T-helper 2 cell treated with Interferon-gamma antibody and Interleukin-4, amounts not matched to agents 5 μg/mL and 100 μg/mL, for 36 hours (primary cell): ENCODE measurements at regions not wholly inside any gene's neighbourhood (a gene's known extent, or its start where the extent isn't known, plus 50 kb on each side); places are given as distances from the start of the nearest gene placed in this dataset.

Experiments
- DNase-seq: peaks from one replicate; pipeline ENCODE4 v3.0.0; 2021; ENCODE audit warnings: low spot score
- H3K27ac Mint-ChIP-seq: one replicate; pipeline ENCODE4 v1.8.0; 2021; ENCODE audit warnings: mild to moderate bottlenecking, mixed read lengths
- H3K27me3 Mint-ChIP-seq: one replicate; pipeline ENCODE4 v1.8.0; 2021; ENCODE audit warnings: low read depth, mixed read lengths
- H3K36me3 Mint-ChIP-seq: one replicate; pipeline ENCODE4 v1.8.0; 2021; ENCODE audit warnings: low read depth, mixed read lengths
- H3K4me1 Mint-ChIP-seq: one replicate; pipeline ENCODE4 v1.8.0; 2021; ENCODE audit warnings: low read depth, mixed read lengths
- H3K4me3 Mint-ChIP-seq: one replicate; pipeline ENCODE4 v1.8.0; 2022; ENCODE audit warnings: mild to moderate bottlenecking, moderate library complexity, mixed read lengths
- H3K9me3 Mint-ChIP-seq: one replicate; pipeline ENCODE4 v1.8.0; 2021; ENCODE audit warnings: mixed read lengths

- Mint-ChIP-seq H3K9me3 (peaks cover 14% of the 10 kb centered on the region), H3K27ac (no peak overlapping the region), H3K36me3 (no peaks in the 10 kb centered on the region), H3K27me3 (peaks cover 4% of the 10 kb centered on the region), H3K4me3 (no peak overlapping the region), H3K4me1 (no peaks in the 10 kb centered on the region)
- no peak for DNase-seq
Observed at GRCh38 chr2:200146501-200146900, 160.0 kb upstream of the SPATS2L start.

GRCh38 chr2:200147371-200147770, 159.1 kb upstream of the SPATS2L start:
- H3K9me3 Mint-ChIP-seq = peaks cover 15% of the 10 kb centered on the region
- H3K36me3 Mint-ChIP-seq = no peaks in the 10 kb centered on the region
- H3K4me1 Mint-ChIP-seq = no peaks in the 10 kb centered on the region
- H3K27ac Mint-ChIP-seq = no peak overlapping the region
- H3K27me3 Mint-ChIP-seq = peaks cover 4% of the 10 kb centered on the region
- DNase-seq = no peak
- H3K4me3 Mint-ChIP-seq = no peak overlapping the region

- DNase-seq = no peak
- Mint-ChIP-seq H3K9me3 (peaks cover 22% of the 10 kb centered on the region), H3K27me3 (peaks cover 4% of the 10 kb centered on the region), H3K27ac (no peak overlapping the region), H3K4me3 (no peak overlapping the region), H3K36me3 (no peaks in the 10 kb centered on the region), H3K4me1 (no peaks in the 10 kb centered on the region)
Observed at GRCh38 chr2:200148366-200148765, 158.1 kb upstream of the SPATS2L start.

- no peak overlapping the region for H3K27ac Mint-ChIP-seq
- H3K4me1 Mint-ChIP-seq = no peaks in the 10 kb centered on the region
- no peak for DNase-seq
- no peak overlapping the region for H3K4me3 Mint-ChIP-seq
- peaks cover 15% of the 10 kb centered on the region for H3K9me3 Mint-ChIP-seq
- no peaks in the 10 kb centered on the region for H3K36me3 Mint-ChIP-seq
- peaks cover 4% of the 10 kb centered on the region for H3K27me3 Mint-ChIP-seq
Observed at GRCh38 chr2:200150411-200151086, 155.9 kb upstream of the SPATS2L start.

GRCh38 chr2:200155652-200156051, 150.8 kb upstream of the SPATS2L start:
- Mint-ChIP-seq H3K9me3 (peaks cover 8% of the 10 kb centered on the region), H3K4me3 (no peak overlapping the region), H3K27ac (no peak overlapping the region), H3K4me1 (no peaks in the 10 kb centered on the region), H3K36me3 (no peaks in the 10 kb centered on the region), H3K27me3 (no peaks in the 10 kb centered on the region)
- no peak for DNase-seq

GRCh38 chr2:200156166-200156835, 150.2 kb upstream of the SPATS2L start:
- H3K36me3 Mint-ChIP-seq = no peaks in the 10 kb centered on the region
- DNase-seq = no peak

GRCh38 chr2:200158647-200159356, 147.7 kb upstream of the SPATS2L start:
- H3K36me3 Mint-ChIP-seq = no peaks in the 10 kb centered on the region
- no peaks in the 10 kb centered on the region for H3K9me3 Mint-ChIP-seq
- H3K27ac Mint-ChIP-seq = no peak overlapping the region
- DNase-seq = no peak
- no peak overlapping the region for H3K4me3 Mint-ChIP-seq
- H3K27me3 Mint-ChIP-seq = no peaks in the 10 kb centered on the region
- no peaks in the 10 kb centered on the region for H3K4me1 Mint-ChIP-seq

More at GRCh38 chr2:200156166-200156835, 150.2 kb upstream of the SPATS2L start:
- no peak overlapping the region for H3K27ac Mint-ChIP-seq
- H3K4me3 Mint-ChIP-seq = no peak overlapping the region
- H3K27me3 Mint-ChIP-seq = no peaks in the 10 kb centered on the region
- peaks cover 8% of the 10 kb centered on the region for H3K9me3 Mint-ChIP-seq
- no peaks in the 10 kb centered on the region for H3K4me1 Mint-ChIP-seq

- no peak overlapping the region for H3K27ac Mint-ChIP-seq
- H3K27me3 Mint-ChIP-seq = peaks cover 2% of the 10 kb centered on the region
- H3K9me3 Mint-ChIP-seq = no peaks in the 10 kb centered on the region
- no peak overlapping the region for H3K4me3 Mint-ChIP-seq
- no peaks in the 10 kb centered on the region for H3K4me1 Mint-ChIP-seq
- H3K36me3 Mint-ChIP-seq = no peaks in the 10 kb centered on the region
- no peak for DNase-seq
Observed at GRCh38 chr2:200159357-200159707, 147.2 kb upstream of the SPATS2L start.

- Mint-ChIP-seq H3K27ac (no peak overlapping the region), H3K27me3 (peaks cover 2% of the 10 kb centered on the region), H3K36me3 (no peaks in the 10 kb centered on the region), H3K9me3 (no peaks in the 10 kb centered on the region), H3K4me3 (no peak overlapping the region), H3K4me1 (no peaks in the 10 kb centered on the region)
- no peak for DNase-seq
Observed at GRCh38 chr2:200159829-200160781, 146.4 kb upstream of the SPATS2L start.

GRCh38 chr2:200161458-200161857, 145.0 kb upstream of the SPATS2L start:
- H3K27ac Mint-ChIP-seq = no peak overlapping the region
- H3K4me3 Mint-ChIP-seq = no peak overlapping the region
- DNase-seq = no peak
- peaks cover 5% of the 10 kb centered on the region for H3K9me3 Mint-ChIP-seq
- H3K4me1 Mint-ChIP-seq = no peaks in the 10 kb centered on the region
- H3K27me3 Mint-ChIP-seq = peaks cover 7% of the 10 kb centered on the region
- no peaks in the 10 kb centered on the region for H3K36me3 Mint-ChIP-seq

GRCh38 chr2:200165687-200166086, 140.8 kb upstream of the SPATS2L start:
- H3K27me3 Mint-ChIP-seq = peaks cover 14% of the 10 kb centered on the region
- H3K36me3 Mint-ChIP-seq = no peaks in the 10 kb centered on the region
- no peaks in the 10 kb centered on the region for H3K4me1 Mint-ChIP-seq
- H3K4me3 Mint-ChIP-seq = no peak overlapping the region
- no peak for DNase-seq
- peaks cover 5% of the 10 kb centered on the region for H3K9me3 Mint-ChIP-seq
- H3K27ac Mint-ChIP-seq = no peak overlapping the region

GRCh38 chr2:200168641-200169555, 137.6 kb upstream of the SPATS2L start:
- Mint-ChIP-seq H3K9me3 (peaks cover 5% of the 10 kb centered on the region), H3K36me3 (no peaks in the 10 kb centered on the region), H3K27me3 (peaks cover 14% of the 10 kb centered on the region), H3K4me3 (no peak overlapping the region), H3K4me1 (no peaks in the 10 kb centered on the region), H3K27ac (no peak overlapping the region)
- no peak for DNase-seq

- no peaks in the 10 kb centered on the region for H3K4me1 Mint-ChIP-seq
Observed at GRCh38 chr2:200170221-200170620, 136.3 kb upstream of the SPATS2L start.

More at GRCh38 chr2:200170221-200170620, 136.3 kb upstream of the SPATS2L start:
- H3K27ac Mint-ChIP-seq = no peak overlapping the region
- no peaks in the 10 kb centered on the region for H3K36me3 Mint-ChIP-seq
- H3K9me3 Mint-ChIP-seq = peaks cover 5% of the 10 kb centered on the region
- H3K27me3 Mint-ChIP-seq = peaks cover 11% of the 10 kb centered on the region
- DNase-seq = no peak
- H3K4me3 Mint-ChIP-seq = no peak overlapping the region
